GM18907 (cell line): ENCODE measurements at regions not wholly inside any gene's neighbourhood (a gene's known extent, or its start where the extent isn't known, plus 50 kb on each side); places are given as distances from the start of the nearest gene placed in this dataset.

Experiments
- ATAC-seq: cut with Tn5 transposase; IDR thresholded peaks from one replicate; pipeline ENCODE4 v1.9.1; 2021; ENCODE audit warnings: mild to moderate bottlenecking, moderate library complexity; ENCODE audit not compliant: unreplicated experiment

GRCh38 chr1:55662875-55663274 is 447.7 kb upstream of the USP24 start:
- no peak for ATAC-seq

DNA sequence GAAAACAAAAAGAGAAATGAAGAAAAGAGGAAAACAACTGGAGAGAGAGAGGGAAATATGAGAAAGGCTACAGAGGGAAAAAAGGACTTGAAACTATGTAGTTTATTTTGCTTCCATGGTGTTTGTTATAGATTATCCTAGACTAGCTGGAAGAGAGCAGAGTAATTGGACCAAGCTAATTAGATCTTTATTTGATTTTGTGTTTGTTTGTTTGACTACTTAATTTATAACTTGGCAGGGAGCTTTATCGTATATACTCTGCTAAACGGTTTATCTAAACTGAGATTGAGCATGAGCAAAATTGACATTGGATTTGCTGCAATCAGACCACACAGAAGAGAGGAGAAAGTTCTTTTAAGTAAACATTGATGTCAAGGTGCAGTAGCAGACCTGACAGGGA is 443.8 kb upstream of the USP24 start:
- ATAC-seq: no peak

DNA sequence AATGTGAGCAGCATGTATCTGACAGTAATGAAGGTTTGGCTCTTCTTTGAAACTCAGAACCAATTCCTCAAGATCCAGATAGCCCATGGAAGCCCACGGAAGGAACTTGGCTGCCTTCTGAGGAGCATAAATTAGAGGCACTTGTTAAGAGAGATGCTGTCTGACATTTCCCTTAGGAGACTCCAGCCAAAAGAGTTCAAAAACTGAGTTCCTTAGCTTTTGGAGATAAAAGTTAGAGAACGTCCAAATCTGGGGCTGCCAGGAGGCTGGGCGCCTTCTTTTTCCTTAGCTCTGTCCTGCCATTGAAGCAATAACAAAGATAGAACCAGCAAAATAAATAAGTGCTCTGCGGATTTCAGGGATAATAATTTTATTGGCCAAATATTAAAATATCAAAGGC is 439.6 kb upstream of the USP24 start:
- no peak for ATAC-seq

GRCh38 chr1:55654171-55654570 is 439.0 kb upstream of the USP24 start:
- no peak for ATAC-seq

DNA sequence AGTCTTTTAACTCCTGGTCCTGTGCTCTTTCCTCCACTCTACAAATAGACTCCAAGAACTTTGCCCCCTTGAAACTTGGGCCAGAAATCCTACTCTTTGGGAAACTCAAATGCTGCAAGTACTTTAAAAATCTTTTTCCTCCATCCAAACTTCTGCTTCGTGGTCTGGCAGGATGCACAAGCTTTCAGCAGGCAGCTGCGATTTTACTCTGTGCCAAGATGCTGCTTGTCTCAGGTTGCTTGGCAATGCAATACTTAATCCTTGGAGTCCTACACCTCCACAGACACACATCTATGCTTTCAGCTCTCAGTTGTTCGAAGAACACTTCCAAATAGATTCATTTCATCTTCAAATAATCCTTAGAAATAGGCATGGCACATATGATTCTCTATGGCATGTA is 435.3 kb upstream of the USP24 start:
- no peak for ATAC-seq

DNA sequence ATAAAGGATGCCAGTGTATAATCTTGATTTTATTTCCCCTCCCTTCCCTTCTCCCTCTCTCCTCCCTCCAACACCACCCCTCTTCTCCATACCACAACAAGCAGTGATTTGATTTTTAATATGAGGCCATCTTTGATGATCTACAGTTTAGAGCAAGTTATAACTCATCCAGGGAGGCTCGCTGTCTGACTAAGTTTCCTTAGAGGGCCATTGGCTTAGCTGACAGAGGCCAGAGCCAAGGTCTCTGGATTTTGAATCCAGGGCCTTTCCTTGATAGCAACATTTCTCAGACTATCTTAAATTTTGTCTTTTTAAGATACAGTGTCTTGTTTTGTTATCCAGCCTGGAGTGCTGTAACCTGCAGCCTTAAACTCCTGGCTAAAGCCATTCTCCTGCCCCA is 431.0 kb upstream of the USP24 start:
- no peak for ATAC-seq

GRCh38 chr1:55645270-55645669 is 430.1 kb upstream of the USP24 start:
- ATAC-seq: no peak

DNA sequence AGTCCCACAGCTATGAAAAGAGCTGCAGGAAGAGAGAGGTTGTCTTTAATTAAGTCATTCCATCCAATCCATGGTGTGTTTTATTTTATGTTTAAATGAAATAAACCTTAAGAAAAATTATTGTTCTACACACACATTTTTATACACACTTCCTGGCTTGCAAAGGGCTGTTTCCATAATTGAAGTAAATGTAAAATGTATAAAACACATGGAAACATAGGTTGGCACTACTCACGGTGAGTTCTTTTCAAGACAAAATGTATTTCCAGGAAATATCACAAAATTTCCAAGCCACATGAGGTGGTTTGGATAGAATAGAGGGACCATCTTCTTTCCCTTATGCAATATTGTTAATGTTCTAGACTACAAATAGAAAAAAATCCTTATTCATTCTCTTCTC is 426.8 kb upstream of the USP24 start:
- no peak for ATAC-seq

DNA sequence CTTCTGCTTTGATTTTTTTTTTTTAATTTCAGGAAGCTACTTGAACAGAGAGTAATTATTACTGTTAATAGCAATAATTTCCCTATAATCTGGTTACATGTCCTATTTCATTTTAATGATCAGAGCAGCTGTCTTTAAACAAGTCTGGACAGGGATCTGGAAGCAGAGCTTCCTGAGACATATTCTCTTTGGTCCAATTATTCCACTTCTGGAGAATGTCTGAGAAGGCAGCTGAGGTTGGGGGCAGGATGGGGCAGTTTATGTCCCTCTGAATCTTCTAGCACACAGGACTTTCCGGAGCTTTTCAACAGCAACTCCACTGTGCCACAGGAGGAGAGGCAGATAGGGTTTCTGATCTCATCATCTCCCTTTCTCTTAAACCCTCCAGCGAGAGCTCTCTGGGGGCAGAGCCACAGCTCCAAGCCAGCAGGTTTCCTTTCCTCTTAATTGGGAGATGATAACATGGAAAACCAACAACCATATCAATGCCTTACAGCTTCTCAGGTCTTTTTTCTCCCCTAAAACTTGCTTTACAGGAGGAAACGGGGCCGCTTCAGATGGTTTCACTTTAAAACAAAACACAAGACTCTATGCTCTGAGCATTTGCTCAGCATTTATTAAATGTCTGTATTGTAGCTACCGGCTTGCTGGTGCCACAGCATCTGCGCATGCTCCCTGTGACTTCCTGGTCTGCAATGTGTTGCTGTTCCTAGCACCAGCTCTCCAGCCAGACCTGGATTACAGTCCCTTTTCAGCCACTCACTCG is 425.7 kb upstream of the USP24 start:
- no peak for ATAC-seq

DNA sequence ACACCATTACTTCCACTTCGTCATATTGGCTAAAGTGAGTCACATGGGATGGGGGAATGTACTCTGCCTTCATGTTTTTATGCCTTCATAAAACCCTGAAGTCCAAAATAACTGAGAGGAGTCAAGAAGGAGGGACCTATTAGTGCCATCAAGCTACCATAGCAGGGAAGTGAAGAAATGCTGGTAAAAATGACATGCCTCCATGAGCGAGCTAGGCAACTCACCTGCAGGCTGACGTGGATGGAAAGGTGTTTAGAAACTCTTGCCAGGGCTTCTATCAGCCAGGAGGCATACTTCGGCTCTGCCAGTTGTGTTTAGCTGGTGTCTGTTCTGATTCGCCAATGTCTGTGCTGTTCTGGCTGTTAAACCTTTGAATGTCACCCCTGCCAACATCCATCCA is 424.4 kb upstream of the USP24 start:
- no peak for ATAC-seq

DNA sequence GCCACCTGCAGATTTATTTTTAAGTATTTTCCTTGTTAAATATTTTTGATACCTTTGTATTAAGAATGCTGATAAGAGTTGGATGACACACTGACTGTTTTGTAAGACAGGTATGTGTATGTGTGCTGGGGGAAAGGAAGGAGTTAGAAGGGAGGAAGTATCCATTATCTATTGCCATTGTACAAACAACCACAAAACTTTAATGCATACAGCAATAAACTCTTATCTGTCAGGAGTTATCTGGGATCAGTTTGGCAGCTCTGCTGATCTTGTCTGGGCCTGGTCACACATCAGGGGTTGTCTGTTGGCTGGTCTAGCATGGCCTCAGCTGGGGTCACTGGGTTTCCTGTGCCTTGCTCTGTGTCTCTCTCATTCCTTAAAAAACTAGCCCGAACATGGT is 423.9 kb upstream of the USP24 start:
- no peak for ATAC-seq

- no peak for ATAC-seq
Measured at GRCh38 chr1:55636696-55637095, 421.5 kb upstream of the USP24 start.

- ATAC-seq: no peak
Measured at GRCh38 chr1:55635856-55636255, 420.7 kb upstream of the USP24 start.

DNA sequence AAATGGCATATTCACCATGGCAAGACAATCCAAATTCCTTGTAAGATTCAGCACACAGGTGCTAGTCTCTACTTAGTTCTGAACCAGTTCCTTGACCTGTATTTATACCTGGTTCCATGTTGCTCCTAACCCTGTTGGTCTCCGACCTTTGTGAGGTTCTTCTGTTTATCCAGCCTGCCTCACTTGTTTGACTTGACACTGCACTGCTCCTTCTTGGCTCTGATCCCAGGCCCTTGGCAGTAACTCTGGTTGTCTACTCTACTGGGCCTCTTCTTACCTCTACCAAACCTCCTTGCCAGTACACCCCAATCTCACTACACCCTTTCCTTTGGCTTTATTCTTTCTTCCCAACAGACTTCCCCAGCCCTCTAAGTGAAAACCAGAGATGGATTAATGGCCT is 419.4 kb upstream of the USP24 start:
- ATAC-seq: no peak

DNA sequence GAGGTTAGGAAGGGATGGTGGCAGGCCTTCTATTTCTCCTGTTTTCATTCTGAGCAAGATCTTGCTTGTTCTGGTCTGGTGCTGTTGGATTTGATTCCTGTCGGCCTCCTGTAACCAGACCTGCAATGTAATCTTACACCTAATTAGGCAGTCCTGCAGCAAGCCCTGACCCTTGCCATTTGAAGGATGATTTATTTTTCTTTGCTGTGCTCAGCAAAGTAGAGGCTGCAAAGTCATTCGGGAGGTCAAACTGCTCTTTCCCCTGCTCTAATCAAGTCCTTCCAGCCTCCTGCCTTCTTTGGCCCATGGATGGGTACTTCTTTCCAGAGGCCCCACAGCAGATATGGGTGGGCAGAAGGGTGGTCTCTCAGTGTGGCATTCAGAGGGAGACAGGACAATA is 417.7 kb upstream of the USP24 start:
- ATAC-seq: no peak

- no peak for ATAC-seq
Measured at GRCh38 chr1:55632058-55632457, 416.9 kb upstream of the USP24 start.

- no peak for ATAC-seq
Measured at GRCh38 chr1:55631509-55631908, 416.3 kb upstream of the USP24 start.

- ATAC-seq: no peak
Measured at GRCh38 chr1:55626326-55626725, 411.2 kb upstream of the USP24 start.

DNA sequence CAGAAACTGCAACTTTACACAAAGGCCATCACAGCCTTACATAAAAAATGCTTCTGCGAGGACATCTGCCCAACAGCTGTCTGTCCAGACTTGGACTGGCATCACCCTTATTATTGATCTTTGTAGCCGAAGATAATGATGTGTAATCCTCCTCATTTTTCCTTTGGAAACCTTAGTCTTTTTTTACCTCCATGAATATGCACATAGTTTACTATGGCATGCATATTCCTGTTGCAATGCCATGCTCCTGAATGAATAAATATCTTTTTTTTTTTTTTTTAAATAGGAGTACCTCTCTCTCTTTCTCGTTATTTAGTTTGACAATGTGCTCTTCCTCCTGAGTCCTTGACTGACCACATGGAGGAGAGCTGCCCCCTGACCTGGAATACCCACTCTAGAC is 409.6 kb upstream of the USP24 start:
- no peak for ATAC-seq

- ATAC-seq: no peak
Measured at GRCh38 chr1:55623311-55623710, 408.1 kb upstream of the USP24 start.

- no peak for ATAC-seq
Measured at GRCh38 chr1:55622074-55622473, 406.9 kb upstream of the USP24 start.

- no peak for ATAC-seq
Measured at GRCh38 chr1:55618199-55618598, 403.0 kb upstream of the USP24 start.

- ATAC-seq: no peak
Measured at GRCh38 chr1:55617288-55617982, 402.3 kb upstream of the USP24 start.
